ENCODE measurements at regions not wholly inside any gene's neighbourhood (a gene's known extent, or its start where the extent isn't known, plus 50 kb on each side); places are given as distances from the start of the nearest gene placed in this dataset.

DNA sequence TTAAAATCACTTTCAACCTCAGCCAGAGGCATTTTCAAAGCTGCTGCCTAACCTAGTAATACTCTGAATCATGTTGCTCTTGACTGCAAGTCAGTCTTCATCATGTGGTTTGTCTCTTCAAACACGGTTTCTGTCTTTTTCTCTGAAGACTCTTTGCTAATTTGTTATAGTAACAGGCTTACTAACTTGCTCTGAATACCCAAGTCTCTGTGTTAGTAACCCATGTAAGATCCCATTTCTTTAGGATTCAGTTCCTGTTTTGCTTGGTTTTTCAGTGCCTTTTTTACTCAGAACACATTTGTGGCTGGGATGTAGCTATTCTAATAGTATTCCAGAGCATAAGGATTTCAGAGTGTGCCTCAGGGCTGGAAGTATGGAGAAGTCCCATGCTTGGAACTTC lies 1450.6 kb upstream of the IGFBP7 start:
- DNase-seq (ENCODE audit: low read depth, low spot score) = no peak

DNA sequence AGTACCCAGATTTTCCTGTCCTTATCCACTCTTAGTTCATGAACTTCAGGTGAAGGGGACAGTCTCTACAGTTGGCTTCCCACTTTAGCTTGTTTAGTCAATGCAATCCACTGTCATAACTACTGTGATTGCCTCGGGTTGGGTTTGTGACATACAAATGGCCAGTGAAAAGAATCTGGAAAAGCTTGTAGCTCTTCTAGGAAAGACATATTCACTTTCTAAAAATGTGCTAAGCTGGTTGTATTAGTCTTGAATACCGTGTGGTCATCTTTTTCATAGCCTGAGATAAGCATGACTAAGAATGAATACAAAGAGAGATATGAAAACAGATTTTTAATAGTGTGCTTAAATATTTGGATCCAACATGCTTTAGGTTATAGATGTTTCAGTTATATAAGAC lies 1443.5 kb upstream of the IGFBP7 start:
- DNase-seq (ENCODE audit: low read depth, low spot score) = no peak

DNA sequence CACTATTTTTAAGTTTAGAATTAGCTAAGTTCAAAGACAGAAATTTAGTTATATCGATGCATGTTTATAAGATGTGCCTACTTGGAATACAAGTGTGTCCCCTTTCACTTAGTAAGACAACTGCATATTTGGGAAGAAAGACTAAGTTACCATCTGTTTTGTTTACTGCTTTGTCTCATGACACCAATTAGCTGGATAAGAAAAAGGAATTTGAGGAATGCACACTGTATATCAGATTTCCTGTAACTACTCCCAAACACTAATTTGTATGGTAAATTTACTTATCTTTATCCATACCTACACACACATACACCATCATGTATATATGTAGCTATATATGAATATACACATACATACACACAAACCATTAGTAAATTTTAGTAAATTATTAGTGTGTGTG lies 1442.8 kb upstream of the IGFBP7 start:
- no peak for DNase-seq (ENCODE audit: low read depth, low spot score)

DNA sequence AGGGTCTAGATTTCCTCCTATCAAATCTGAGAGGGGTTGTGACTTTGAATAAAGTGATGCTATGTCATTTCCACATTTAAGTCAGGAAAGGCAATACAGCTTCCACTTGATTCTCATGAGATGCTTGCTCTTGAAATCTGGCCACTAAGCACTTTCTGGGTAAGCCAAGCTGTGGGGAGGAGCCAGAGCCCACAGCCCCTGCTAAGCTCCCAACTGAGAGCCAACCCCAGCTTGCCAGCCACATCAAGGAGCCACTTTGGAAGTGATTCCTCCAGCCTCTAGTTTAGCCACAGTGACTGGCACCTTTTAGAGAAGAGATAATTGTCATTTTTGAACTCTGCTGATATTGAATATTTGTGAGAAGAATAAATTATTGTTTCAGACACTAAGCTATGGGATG lies 1441.5 kb upstream of the IGFBP7 start:
- DNase-seq (ENCODE audit: low read depth, low spot score) = no peak

DNA sequence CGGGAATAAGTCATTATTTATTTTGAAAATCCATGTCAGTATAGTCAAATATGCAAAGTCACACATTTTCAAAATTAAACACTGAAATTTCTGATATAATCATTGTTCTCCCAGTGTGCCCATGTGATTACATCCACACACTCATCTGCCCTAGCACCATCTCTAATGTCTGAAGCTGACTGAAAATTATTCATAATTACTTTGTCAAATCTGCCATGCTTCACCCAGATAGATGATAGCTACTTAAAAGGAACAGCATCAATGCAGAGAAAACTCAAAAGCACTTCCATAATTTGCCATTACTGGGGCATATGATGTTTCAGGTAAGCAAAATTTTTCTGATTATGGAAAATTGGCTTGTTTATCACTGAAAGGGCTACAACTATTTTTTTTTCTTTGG lies 1433.3 kb upstream of the IGFBP7 start:
- no peak for DNase-seq (ENCODE audit: low read depth, low spot score)

DNA sequence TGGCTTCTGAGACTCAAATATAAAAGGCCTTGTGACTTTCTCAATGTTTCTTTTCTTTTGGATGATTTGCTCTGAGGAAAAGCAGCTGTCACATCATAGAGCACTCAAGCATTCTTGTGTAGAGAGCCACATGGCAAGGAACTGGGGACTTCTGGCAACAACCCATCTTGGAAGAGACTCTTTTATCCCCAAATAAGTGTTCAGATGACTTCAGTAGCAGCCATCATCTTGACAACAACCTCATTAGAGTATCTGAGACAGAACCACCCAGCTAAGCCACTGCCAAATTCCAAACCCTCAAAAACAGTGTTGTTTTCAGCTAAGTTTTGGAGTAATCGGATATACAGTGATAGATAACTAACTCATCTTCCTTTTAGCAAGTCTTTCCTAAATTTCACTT lies 1431.7 kb upstream of the IGFBP7 start:
- no peak for DNase-seq (ENCODE audit: low read depth, low spot score)

DNA sequence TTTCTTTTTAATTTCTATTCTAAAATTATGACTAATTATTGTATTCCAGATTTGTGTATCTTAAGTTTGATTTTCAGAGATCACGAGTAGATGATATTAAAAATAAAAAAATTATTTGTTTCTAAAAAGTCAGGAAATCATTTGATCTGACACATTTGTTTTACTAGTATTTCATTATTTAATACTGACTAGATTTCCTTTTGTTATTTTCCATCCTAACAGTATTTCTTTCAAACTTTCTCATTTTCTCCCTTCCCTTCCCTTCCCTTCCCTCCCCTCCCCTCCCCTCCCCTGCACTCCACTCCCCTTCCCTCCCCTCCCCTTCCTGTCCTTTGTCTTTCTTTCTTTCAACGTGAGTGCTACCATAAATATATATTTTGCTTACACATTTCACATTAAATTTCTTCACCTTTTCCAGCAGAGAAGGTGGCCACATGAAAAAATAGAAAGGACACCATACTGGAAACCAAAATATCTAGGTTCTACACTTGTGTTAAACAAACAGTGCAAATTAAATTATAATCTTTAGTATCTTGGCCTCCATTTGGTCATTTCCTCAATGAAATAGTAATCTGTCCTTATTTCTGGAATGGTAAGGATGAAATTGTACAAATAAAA lies 1412.7 kb upstream of the IGFBP7 start:
- DNase-seq (ENCODE audit: low read depth, low spot score) = no peak

DNA sequence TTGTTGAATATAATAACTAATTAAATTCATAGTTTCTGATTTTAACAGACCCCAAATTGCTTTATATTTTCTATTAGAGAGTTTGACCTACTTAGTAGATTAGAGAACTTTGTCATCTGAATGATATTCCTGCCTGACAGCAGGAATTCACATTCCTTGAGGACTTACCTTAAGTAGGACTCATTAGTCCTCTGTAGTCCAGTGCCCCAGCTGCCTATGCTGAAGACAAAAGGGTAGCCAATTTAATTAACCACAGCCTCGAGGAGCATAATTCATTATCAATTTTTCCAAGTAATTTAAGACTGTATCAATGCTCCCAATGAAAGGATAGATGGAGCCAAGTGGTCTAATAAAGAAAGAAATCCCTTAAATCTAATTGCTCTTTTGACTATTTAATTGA lies 1405.0 kb upstream of the IGFBP7 start:
- no peak for DNase-seq (ENCODE audit: low read depth, low spot score)

DNA sequence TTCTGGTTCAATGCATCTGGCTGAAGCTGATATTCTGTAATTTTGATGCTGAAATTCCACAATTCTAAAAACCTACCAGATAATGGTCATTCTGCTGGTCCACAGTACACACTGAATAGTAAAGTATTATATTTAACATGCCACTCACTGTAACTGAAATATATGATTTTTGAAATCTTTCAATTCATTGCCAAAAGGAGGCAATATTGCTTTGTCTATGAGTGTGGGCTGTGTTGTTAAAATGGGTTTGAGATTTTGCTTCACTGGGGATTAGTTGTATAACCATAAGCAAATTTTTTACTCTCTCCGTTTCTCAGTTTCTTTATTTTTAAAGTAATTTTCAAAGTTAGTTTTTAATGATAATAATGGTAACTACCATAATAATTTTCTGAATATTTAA lies 1404.1 kb upstream of the IGFBP7 start:
- DNase-seq (ENCODE audit: low read depth, low spot score) = no peak

DNA sequence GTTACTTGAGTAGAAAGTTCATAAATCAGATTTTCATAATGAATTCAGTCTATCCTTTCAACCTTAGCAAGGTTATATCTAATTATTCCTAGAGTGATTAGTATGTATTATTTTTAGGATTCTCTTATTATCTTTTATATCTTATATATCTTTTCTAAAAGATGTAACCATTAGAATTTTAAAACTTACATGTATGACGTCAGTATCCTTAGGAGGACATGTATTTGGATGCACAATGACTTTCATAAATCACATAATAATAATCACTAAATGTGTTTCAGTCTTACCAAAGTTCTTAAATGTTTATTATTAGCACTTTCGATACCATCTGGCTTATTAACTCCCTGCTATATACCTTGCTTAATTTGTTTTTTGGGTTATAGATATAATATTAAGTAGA lies 1400.5 kb upstream of the IGFBP7 start:
- DNase-seq (ENCODE audit: low read depth, low spot score) = no peak

DNA sequence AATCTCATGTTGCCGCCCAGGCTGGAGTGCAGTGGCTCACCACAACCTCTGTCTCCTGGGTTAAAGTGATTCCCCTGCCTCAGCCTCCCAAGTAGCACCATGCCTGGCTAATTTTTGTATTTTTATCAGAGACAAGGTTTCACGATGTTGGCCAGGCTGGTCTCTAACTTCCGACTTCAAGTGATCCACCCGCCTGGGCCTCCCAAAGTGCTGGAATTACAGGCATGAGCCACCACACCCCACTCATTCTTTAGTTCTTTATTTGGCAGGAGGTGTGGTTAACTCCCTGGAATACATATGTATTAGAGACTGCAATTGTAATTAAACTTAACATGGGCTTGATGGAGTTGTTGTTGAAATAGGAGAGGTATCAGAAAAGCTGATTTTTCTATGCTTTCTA lies 1396.9 kb upstream of the IGFBP7 start:
- DNase-seq (ENCODE audit: low read depth, low spot score) = no peak

DNA sequence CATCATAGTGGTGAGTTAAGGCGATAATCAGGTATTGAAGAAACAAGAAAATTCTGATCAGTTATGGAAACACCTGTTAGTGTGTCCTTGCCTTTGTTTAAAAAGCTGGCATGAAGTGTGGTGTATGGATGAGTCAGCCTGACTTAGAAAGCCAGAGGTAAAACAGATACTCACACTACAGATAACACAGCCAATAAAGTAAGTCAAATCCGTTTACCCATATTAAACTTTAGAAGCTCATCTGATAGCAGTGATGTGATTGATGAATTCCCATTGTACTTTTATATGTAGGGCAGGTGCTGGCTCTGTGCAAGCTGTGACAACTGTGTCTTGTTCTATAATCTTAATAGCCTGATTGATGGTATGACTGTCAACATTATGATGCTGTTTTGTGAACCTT lies 1392.7 kb upstream of the IGFBP7 start:
- no peak for DNase-seq (ENCODE audit: low read depth, low spot score)

DNA sequence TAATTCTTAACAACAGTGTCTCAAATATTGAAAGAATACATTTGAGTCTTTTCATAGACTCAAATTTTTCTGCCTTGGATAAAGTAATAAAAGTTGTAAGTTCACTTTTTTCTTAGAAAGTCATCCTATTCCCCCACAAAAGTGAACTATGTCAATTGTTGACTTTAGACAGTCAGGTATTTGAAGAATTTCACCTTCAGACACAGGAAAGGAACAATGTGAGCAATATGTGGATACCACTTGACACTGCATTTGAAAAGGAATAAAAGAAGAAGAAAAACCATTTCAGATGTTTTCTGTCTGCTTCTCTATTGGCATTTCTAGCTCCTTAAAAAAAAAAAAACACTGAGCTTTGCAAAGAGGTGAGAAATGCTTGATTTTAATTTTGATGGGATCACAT lies 1389.0 kb upstream of the IGFBP7 start:
- no peak for DNase-seq (ENCODE audit: low read depth, low spot score)

DNA sequence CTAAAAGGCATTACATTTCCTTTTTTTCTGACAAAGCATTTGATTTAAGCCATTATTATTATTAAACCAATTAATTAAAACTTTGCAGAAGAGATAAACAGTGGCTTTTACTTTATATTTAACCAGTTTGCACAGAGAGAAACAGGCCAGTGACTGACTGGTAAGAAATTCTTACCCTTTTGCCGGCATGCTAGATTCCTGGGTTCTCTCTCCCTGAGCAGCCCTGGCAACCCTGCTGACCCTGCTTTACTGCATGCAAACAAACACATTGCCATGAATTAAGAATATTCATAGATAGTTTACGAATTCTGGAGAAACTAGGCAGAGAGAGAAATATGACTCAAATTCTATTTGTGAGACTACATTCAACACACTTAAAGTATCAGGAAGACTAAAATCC lies 1381.4 kb upstream of the IGFBP7 start:
- DNase-seq (ENCODE audit: low read depth, low spot score) = no peak

DNA sequence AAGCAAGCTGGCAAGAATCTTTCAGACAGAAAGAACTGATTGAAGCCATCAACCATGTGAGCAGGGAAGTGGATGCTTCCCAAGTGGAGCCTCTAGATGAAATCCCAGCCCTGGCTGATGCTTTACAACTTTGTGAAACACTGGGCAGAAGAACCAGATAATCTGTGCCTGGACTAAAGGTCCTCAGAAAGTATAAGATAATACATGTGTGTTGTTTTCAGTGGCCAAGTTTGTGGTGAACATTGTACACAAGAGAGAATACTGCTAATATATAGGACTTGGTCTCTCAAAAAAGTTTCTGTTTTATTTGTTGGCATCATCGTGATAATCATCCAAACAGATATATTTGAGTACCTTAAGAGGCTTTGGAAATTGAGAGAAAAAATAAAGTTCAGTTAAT lies 1367.8 kb upstream of the IGFBP7 start:
- no peak for DNase-seq (ENCODE audit: low read depth, low spot score)

DNA sequence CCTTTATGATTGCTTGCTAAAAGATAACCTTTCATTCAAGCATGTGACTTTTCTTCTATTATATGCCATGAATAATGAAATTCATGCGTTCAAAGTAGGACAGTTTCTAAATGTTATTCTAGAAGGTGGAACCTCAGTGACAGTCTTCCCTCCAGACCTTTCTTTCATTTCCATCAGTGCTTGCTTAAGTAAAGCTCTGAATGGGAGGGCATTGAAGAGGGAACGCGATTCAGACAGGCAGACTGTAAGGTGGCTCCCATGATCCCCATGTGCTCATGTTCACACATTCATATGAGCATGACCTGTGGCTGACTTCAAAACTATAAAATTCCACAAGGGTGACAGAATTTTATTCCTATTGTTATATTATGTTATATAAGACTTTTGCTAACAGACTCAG lies 1367.3 kb upstream of the IGFBP7 start:
- no peak for DNase-seq (ENCODE audit: low read depth, low spot score)

DNA sequence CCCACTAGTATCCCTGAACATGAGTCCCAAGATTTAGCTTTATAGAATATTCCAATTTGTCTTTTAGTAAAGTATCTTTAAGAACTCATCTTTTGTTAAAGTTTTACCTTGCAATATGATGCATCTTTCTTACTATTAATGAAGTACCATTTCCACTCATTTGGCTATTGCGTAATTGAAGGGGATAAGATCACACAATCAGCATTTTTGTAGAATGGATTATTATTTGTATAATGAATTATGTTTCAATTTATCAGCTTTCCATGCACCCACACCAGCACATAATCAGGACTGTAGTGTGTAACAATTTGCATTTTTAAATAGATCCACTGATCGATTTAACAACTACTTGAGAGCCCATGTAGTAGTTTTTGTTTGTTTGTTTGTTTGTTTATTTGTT lies 1364.9 kb upstream of the IGFBP7 start:
- DNase-seq (ENCODE audit: low read depth, low spot score) = no peak

DNA sequence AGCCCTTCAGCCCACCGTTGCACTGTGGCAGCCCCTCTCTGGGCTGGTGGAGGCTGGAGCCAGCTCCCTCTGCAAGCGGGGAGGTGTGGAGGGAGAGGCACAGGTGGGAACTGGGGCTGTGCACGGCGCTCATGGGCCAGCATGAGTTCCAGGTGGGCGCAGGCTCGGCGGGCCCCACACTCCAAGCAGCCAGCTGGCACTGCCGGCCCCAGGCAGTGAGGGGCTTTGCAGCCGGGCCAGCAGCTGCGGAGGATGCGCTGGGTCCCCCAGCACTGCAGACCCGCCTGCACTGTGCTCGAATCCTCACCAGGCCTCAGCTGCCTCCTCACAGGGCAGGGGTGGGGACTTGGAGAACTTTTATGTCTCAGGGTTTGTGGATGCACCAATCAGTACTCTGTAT lies 1354.8 kb upstream of the IGFBP7 start:
- no peak for DNase-seq (ENCODE audit: low read depth, low spot score)

DNA sequence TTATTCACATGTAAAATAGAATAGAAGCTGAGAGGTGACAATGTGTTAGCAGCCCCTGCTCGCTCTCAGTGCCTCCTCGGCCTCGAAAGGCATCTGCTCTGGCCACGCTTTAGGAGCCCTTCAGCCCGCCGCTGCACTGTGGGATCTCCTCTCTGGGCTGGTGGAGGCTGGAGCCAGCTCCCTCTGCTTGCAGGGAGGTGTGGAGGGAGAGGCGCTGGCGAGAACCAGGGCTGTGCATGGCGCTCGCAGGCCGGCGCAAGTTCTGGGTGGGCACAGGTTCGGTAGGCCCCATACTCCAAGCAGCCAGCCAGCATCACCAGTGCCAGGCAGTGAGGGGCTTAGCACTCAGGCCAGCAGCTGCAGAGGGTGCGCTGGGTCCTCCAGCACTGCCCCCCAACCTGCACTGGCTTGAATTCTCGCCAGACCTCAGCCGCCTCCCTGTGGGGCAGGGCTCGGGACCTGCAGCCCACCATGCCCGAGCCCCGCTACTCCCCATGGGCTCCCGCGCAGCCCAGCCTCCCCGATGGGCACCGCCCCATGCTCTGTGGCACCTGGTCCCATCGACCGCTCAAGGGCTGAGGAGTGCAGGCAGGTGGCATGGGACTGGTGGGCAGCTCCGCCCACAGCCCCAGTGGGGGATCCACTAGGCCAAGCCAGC lies 1346.7 kb upstream of the IGFBP7 start:
- DNase-seq (ENCODE audit: low read depth, low spot score) = no peak

DNA sequence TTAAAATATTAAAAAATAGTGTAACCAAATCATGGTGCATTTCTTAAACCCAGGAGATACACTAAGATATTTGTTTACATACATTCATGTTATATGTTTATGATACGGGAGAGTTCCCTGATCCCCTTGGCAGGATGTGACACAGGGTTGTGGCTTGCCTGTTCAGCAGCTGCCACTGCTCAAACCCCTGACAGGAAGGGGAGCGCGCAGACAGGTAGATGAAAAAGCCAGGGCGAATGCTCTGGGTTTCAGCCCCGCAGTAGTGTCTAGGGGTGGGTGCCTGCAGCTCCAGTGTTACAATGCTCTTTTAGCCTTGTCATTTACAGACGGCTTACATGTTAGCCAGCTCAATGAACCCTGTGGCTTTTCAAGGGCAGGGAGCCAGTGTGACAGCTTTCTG lies 1343.8 kb upstream of the IGFBP7 start:
- DNase-seq (ENCODE audit: low read depth, low spot score) = no peak

DNA sequence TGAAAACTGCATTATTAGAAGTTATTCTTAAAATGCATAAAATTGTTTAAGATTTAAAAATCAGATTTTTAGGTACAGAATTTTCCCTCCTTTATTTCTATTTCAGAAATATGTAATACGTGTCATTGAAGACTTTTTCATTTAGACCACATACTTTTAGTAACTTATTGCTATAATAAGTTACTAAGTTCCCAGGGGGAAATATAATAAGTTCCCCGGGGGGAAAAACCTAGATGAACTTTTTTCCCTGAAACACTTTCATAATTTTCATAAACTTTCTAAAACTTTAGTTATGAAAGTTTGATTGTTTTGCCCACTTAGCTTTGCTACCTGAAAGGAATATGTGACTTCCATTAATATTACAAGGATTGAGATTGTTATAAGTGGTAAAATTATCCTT lies 1341.5 kb upstream of the IGFBP7 start:
- DNase-seq (ENCODE audit: low read depth, low spot score) = no peak

DNA sequence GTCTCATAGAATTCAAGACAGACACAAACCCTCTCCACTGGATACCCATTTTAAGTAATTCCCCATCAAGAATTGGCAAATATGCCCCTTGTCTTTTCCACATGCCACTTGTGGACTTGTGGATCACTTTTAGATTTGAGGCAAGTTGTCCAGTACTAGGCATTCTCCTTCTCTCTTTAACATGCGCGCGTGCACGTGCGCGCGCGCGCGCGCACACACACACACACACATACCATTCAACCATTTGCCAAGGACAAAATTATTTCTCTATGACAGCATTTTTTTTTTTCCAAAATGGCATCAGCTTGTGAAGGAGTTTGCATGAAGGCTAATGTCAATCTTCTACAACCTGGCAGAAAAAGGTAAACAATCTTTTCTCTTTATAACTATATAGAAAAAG lies 1325.7 kb upstream of the IGFBP7 start:
- no peak for DNase-seq (ENCODE audit: low read depth, low spot score)

DNA sequence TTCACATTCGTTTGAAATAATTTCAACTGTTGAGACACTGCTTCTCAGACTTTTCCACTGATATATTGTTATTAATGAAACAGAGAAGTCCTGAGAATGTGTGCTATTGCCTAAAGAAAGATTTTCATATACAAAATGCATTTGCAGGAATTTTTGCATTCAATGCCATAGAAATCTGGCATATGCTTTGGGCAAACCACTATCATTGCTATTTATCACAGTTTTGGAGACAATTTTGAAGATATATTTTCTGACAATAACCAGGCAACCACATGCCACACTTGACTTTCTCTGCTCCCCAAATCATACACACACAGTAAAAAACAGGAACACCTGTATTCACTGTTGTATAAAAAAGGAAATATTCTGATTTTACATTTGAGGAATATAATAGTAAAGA lies 1303.7 kb upstream of the IGFBP7 start:
- DNase-seq (ENCODE audit: low read depth, low spot score) = no peak

DNA sequence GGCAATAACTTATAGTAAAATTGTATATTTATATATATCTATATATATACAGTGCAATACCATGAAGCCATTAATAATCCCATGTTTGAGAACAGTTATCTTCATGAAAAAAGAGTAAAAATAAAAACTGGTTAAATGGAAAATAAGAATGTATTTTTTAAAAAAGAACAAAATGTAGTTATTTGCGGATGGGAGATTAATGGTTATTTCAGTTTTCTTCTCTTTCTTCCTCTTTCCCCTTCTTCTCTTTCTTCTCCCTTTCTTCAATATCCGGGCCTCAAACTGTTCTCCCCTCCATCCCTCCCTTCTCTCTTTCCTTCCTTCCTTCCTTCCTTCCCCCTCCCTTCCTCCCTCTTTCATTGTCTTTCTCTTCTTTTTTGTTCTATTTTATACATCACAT lies 1301.7 kb upstream of the IGFBP7 start:
- DNase-seq (ENCODE audit: low read depth, low spot score) = no peak
